HEK293 (cell line): ENCODE measurements at regions not wholly inside any gene's neighbourhood (a gene's known extent, or its start where the extent isn't known, plus 50 kb on each side); places are given as distances from the start of the nearest gene placed in this dataset.
"Not testable (repeated sequence)": the region's sequence is repeated elsewhere in the genome, so short reads cannot be mapped to it uniquely, and the experiment has no call there.

Source experiments
- CTCF ChIA-PET: fragments of 350-600 bp; formaldehyde crosslinking; extraction: SDS; loops from one replicate; lab custom pipeline; 2021; ENCODE audit warnings: antibody characterized with exemption; lab: Yijun Ruan, JAX
- POLR2A ChIA-PET: fragments of 300-600 bp; formaldehyde crosslinking; extraction: SDS; loops from one replicate; lab custom pipeline; 2020; ENCODE audit warnings: antibody characterized with exemption, inconsistent platforms; lab: Yijun Ruan, JAX
- H3K27ac ChIP-seq: fragments of 200-500 bp; sonication (Bioruptor generic); 2 replicates; pipeline ENCODE4 v1.5.1; 2014; ENCODE audit warnings: low read depth, low read length, control low read depth, inconsistent platforms; ENCODE audit errors: extremely low read depth
- H3K36me3 ChIP-seq, 2 experiments: fragments of 200-500 bp in 1 of 2; sonication (Bioruptor generic) in 1 of 2; 1 replicate in 1 of 2; 2 replicates in 1 of 2; pipeline ENCODE4 v1.5.1; 2014 to 2017; ENCODE audit warnings: inconsistent platforms in 2 of 2, low read length in 2 of 2; ENCODE audit not compliant: control insufficient read depth in 2 of 2, insufficient read depth in 1 of 2
- H3K4me1 ChIP-seq: fragments of 200-500 bp; sonication (Bioruptor generic); 2 replicates; pipeline ENCODE4 v1.5.1; 2014; ENCODE audit warnings: mild to moderate bottlenecking, low read length, inconsistent platforms; ENCODE audit not compliant: control insufficient read depth, insufficient read depth
- H3K4me3 ChIP-seq: 2 replicates; pipeline ENCODE4 v1.5.1; 2011; ENCODE audit warnings: low read depth, mild to moderate bottlenecking, control low read depth, low read length, moderate library complexity
- H3K9me3 ChIP-seq: fragments of 200-500 bp; sonication (Bioruptor generic); 2 replicates; pipeline ENCODE4 v1.5.1; 2014; ENCODE audit warnings: low read depth, low read length, inconsistent platforms; ENCODE audit not compliant: control insufficient read depth, insufficient read depth

GRCh38 chr2:111441614-111442013, 320.9 kb downstream of the BCL2L11 start:
- H3K4me1 ChIP-seq, H3K4me3 ChIP-seq, POLR2A ChIA-PET, CTCF ChIA-PET, H3K36me3 ChIP-seq, H3K9me3 ChIP-seq, H3K27ac ChIP-seq: not testable (repeated sequence)

GRCh38 chr2:111442767-111443454, 322.2 kb downstream of the BCL2L11 start:
- H3K4me1 ChIP-seq, POLR2A ChIA-PET, H3K36me3 ChIP-seq, CTCF ChIA-PET, H3K9me3 ChIP-seq, H3K4me3 ChIP-seq, H3K27ac ChIP-seq: not testable (repeated sequence)

- H3K4me3 ChIP-seq, H3K27ac ChIP-seq, POLR2A ChIA-PET, H3K4me1 ChIP-seq, CTCF ChIA-PET, H3K9me3 ChIP-seq, H3K36me3 ChIP-seq: not testable (repeated sequence)
These were observed 323.8 kb downstream of the BCL2L11 start for GRCh38 chr2:111444516-111444915.

- POLR2A ChIA-PET, H3K27ac ChIP-seq, H3K9me3 ChIP-seq, H3K36me3 ChIP-seq, H3K4me3 ChIP-seq, H3K4me1 ChIP-seq, CTCF ChIA-PET: not testable (repeated sequence)
These were observed 324.6 kb downstream of the BCL2L11 start for GRCh38 chr2:111445191-111445929.

- CTCF ChIA-PET, H3K27ac ChIP-seq, POLR2A ChIA-PET, H3K36me3 ChIP-seq, H3K4me1 ChIP-seq, H3K4me3 ChIP-seq, H3K9me3 ChIP-seq: not testable (repeated sequence)
These were observed 325.2 kb downstream of the BCL2L11 start for GRCh38 chr2:111445941-111446340.

GRCh38 chr2:111447482-111447881, 326.8 kb downstream of the BCL2L11 start:
- H3K9me3 ChIP-seq, H3K4me3 ChIP-seq, POLR2A ChIA-PET, H3K36me3 ChIP-seq, H3K27ac ChIP-seq, CTCF ChIA-PET, H3K4me1 ChIP-seq: not testable (repeated sequence)

GRCh38 chr2:111448796-111449195, 328.1 kb downstream of the BCL2L11 start:
- CTCF ChIA-PET, H3K36me3 ChIP-seq, H3K4me1 ChIP-seq, H3K9me3 ChIP-seq, H3K27ac ChIP-seq, H3K4me3 ChIP-seq, POLR2A ChIA-PET: not testable (repeated sequence)

- H3K27ac ChIP-seq, H3K36me3 ChIP-seq, H3K4me3 ChIP-seq, CTCF ChIA-PET, POLR2A ChIA-PET, H3K4me1 ChIP-seq, H3K9me3 ChIP-seq: not testable (repeated sequence)
These were observed 329.8 kb downstream of the BCL2L11 start for GRCh38 chr2:111450526-111450925.

GRCh38 chr2:111451692-111452199, 331.0 kb downstream of the BCL2L11 start:
- H3K27ac ChIP-seq, POLR2A ChIA-PET, H3K36me3 ChIP-seq, CTCF ChIA-PET, H3K9me3 ChIP-seq, H3K4me3 ChIP-seq, H3K4me1 ChIP-seq: not testable (repeated sequence)

GRCh38 chr2:111452208-111452607, 331.5 kb downstream of the BCL2L11 start:
- CTCF ChIA-PET, H3K4me1 ChIP-seq, H3K27ac ChIP-seq, H3K9me3 ChIP-seq, H3K36me3 ChIP-seq, H3K4me3 ChIP-seq, POLR2A ChIA-PET: not testable (repeated sequence)

- H3K4me1 ChIP-seq, H3K9me3 ChIP-seq, H3K36me3 ChIP-seq, H3K27ac ChIP-seq, POLR2A ChIA-PET, CTCF ChIA-PET, H3K4me3 ChIP-seq: not testable (repeated sequence)
These were observed 332.6 kb downstream of the BCL2L11 start for GRCh38 chr2:111453308-111453707.
